Retina (tissue), 1 donor: ENCODE measurements at regions not wholly inside any gene's neighbourhood (a gene's known extent, or its start where the extent isn't known, plus 50 kb on each side); places are given as distances from the start of the nearest gene placed in this dataset.

Experiments
- DNase-seq: peaks from one replicate; pipeline ENCODE4 v3.0.0-alpha.2; 2016

- no peak for DNase-seq
These were observed 76.5 kb upstream of the ADRB1 start for GRCh38 chr10:113967126-113967525.

- no peak for DNase-seq
These were observed 73.0 kb upstream of the ADRB1 start for GRCh38 chr10:113970641-113971040.

GRCh38 chr10:113971349-113971973 lies 72.2 kb upstream of the ADRB1 start:
- no peak for DNase-seq

GRCh38 chr10:113977174-113977573 lies 66.5 kb upstream of the ADRB1 start:
- DNase-seq = no peak

GRCh38 chr10:113978802-113979201 lies 64.9 kb upstream of the ADRB1 start:
- DNase-seq = no peak

GRCh38 chr10:113979409-113979808 lies 64.3 kb upstream of the ADRB1 start:
- no peak for DNase-seq

- no peak for DNase-seq
These were observed 63.1 kb upstream of the ADRB1 start for GRCh38 chr10:113980408-113981087.

GRCh38 chr10:113982296-113982695 lies 61.4 kb upstream of the ADRB1 start:
- no peak for DNase-seq

- DNase-seq = no peak
These were observed 60.9 kb upstream of the ADRB1 start for GRCh38 chr10:113982769-113983168.

- no peak for DNase-seq
These were observed 60.1 kb upstream of the ADRB1 start for GRCh38 chr10:113983552-113983951.

- peak; percentile 37 for DNase-seq
These were observed 58.3 kb upstream of the ADRB1 start for GRCh38 chr10:113985297-113985844.

- no peak for DNase-seq
These were observed 57.4 kb upstream of the ADRB1 start for GRCh38 chr10:113986316-113986715.

- no peak for DNase-seq
These were observed 56.5 kb upstream of the ADRB1 start for GRCh38 chr10:113987156-113987555.

- DNase-seq = no peak
These were observed 55.9 kb upstream of the ADRB1 start for GRCh38 chr10:113987805-113988204.

- DNase-seq = no peak
These were observed 55.1 kb upstream of the ADRB1 start for GRCh38 chr10:113988535-113988934.

GRCh38 chr10:113991091-113991860 lies 52.4 kb upstream of the ADRB1 start:
- DNase-seq = no peak

- DNase-seq = peak; percentile 12
These were observed 51.1 kb upstream of the ADRB1 start for GRCh38 chr10:113992471-113993011.

GRCh38 chr10:113993489-113993991 lies 50.1 kb upstream of the ADRB1 start:
- DNase-seq = peak; percentile 17
